ENCODE measurements at regions not wholly inside any gene's neighbourhood (a gene's known extent, or its start where the extent isn't known, plus 50 kb on each side); places are given as distances from the start of the nearest gene placed in this dataset.

- DNase-seq = no peak
Measured at GRCh38 chr6:19643287-19643686, 193.9 kb upstream of the ID4 start.

GRCh38 chr6:19643713-19644112, 193.5 kb upstream of the ID4 start:
- DNase-seq = no peak

GRCh38 chr6:19655744-19656143, 181.4 kb upstream of the ID4 start:
- DNase-seq = no peak

- no peak for DNase-seq
Measured at GRCh38 chr6:19660123-19660910, 176.9 kb upstream of the ID4 start.

- DNase-seq = no peak
Measured at GRCh38 chr6:19662911-19663310, 174.3 kb upstream of the ID4 start.

GRCh38 chr6:19663479-19663878, 173.7 kb upstream of the ID4 start:
- no peak for DNase-seq

GRCh38 chr6:19664050-19664449, 173.1 kb upstream of the ID4 start:
- no peak for DNase-seq

- DNase-seq = no peak
Measured at GRCh38 chr6:19664878-19665612, 172.1 kb upstream of the ID4 start.

- no peak for DNase-seq
Measured at GRCh38 chr6:19665613-19665909, 171.6 kb upstream of the ID4 start.

- no peak for DNase-seq
Measured at GRCh38 chr6:19668710-19669109, 168.5 kb upstream of the ID4 start.

- no peak for DNase-seq
Measured at GRCh38 chr6:19669206-19669605, 168.0 kb upstream of the ID4 start.

GRCh38 chr6:19682859-19683258, 154.3 kb upstream of the ID4 start:
- no peak for DNase-seq

- DNase-seq = no peak
Measured at GRCh38 chr6:19690325-19691075, 146.7 kb upstream of the ID4 start.

GRCh38 chr6:19691465-19692167, 145.6 kb upstream of the ID4 start:
- no peak for DNase-seq

GRCh38 chr6:19692506-19693298, 144.5 kb upstream of the ID4 start:
- no peak for DNase-seq

- DNase-seq = no peak
Measured at GRCh38 chr6:19694697-19695096, 142.5 kb upstream of the ID4 start.

- DNase-seq = no peak
Measured at GRCh38 chr6:19697744-19698290, 139.4 kb upstream of the ID4 start.

- DNase-seq = no peak
Measured at GRCh38 chr6:19699932-19700331, 137.2 kb upstream of the ID4 start.

- no peak for DNase-seq
Measured at GRCh38 chr6:19705606-19706005, 131.6 kb upstream of the ID4 start.

- no peak for DNase-seq
Measured at GRCh38 chr6:19712012-19712688, 125.0 kb upstream of the ID4 start.

GRCh38 chr6:19712998-19713397, 124.2 kb upstream of the ID4 start:
- no peak for DNase-seq

Data from dermis blood vessel endothelial cell (primary cell).